Stimulated activated naive B cell treated with anti-CD40 and anti-IgM and Interleukin-4, amounts not matched to agents 10 μg/mL and 1 μg/mL and 100 μg/mL, for 72 hours (primary cell): ENCODE measurements at regions not wholly inside any gene's neighbourhood (a gene's known extent, or its start where the extent isn't known, plus 50 kb on each side); places are given as distances from the start of the nearest gene placed in this dataset.
"Not testable (repeated sequence)": the region's sequence is repeated elsewhere in the genome, so short reads cannot be mapped to it uniquely, and the experiment has no call there.

Experiments
- ATAC-seq, 2 donors: fragments of 150-1000 bp; cut with Tn5 transposase; replicated peaks; 2 replicates each; pipeline ENCODE4 v1.10.0; 2021; ENCODE audit warnings: moderate library complexity in 1 of 2
- DNase-seq: peaks from one replicate; pipeline ENCODE4 v3.0.0; 2021
- H3K27ac Mint-ChIP-seq: one replicate; pipeline ENCODE4 v1.8.0; 2022; ENCODE audit warnings: mild to moderate bottlenecking, mixed read lengths
- H3K27me3 Mint-ChIP-seq, 2 donors: one replicate each; pipeline ENCODE4 v1.8.0; 2022; ENCODE audit warnings: mixed read lengths in 2 of 2
- H3K36me3 Mint-ChIP-seq, 2 donors: one replicate each; pipeline ENCODE4 v1.8.0; 2022; ENCODE audit warnings: mixed read lengths in 2 of 2, mild to moderate bottlenecking in 1 of 2
- H3K4me1 Mint-ChIP-seq, 2 donors: one replicate each; pipeline ENCODE4 v1.8.0; 2022; ENCODE audit warnings: mixed read lengths in 2 of 2, mild to moderate bottlenecking in 1 of 2
- H3K4me3 Mint-ChIP-seq, 2 donors: one replicate each; pipeline ENCODE4 v1.8.0; 2022; ENCODE audit warnings: mild to moderate bottlenecking in 2 of 2, mixed read lengths in 2 of 2, moderate library complexity in 1 of 2
- H3K9me3 Mint-ChIP-seq, 2 donors: one replicate each; pipeline ENCODE4 v1.8.0; 2022; ENCODE audit warnings: mixed read lengths in 2 of 2, mild to moderate bottlenecking in 1 of 2

- H3K4me1 Mint-ChIP-seq, H3K27me3 Mint-ChIP-seq, H3K4me3 Mint-ChIP-seq, H3K36me3 Mint-ChIP-seq, H3K9me3 Mint-ChIP-seq, DNase-seq, H3K27ac Mint-ChIP-seq, ATAC-seq: not testable (repeated sequence)
Measured at GRCh38 chr14:27817746-27818430, 948.7 kb upstream of the FOXG1 start.

DNA sequence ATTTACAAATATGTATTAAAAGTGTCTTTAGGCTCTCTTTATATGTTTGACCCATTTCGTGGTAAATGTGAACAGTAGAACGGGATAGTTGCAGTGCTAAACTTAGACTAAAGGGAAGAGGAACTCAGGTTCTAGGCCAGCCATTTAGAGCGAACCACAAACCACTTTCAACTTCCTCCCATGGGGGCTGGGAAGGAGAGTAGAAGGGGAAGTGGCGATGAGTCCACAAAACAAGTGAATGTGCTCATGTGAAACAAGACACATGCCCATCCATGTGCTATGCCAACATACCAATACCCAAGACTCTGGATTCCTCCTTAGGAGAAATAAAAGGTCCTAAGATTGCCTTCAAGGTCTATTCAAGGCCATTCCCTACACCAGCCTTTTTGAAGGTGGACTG lies 940.4 kb upstream of the FOXG1 start:
- not testable (repeated sequence) for H3K27ac Mint-ChIP-seq, H3K4me3 Mint-ChIP-seq, H3K36me3 Mint-ChIP-seq, H3K27me3 Mint-ChIP-seq, ATAC-seq
- Mint-ChIP-seq H3K9me3 (peaks cover 0 to 11% of the 10 kb centered on the region in 2 donors), H3K4me1 (peaks cover 2 to 11% of the 10 kb centered on the region in 2 donors)
- DNase-seq, result peak; percentile 14

DNA sequence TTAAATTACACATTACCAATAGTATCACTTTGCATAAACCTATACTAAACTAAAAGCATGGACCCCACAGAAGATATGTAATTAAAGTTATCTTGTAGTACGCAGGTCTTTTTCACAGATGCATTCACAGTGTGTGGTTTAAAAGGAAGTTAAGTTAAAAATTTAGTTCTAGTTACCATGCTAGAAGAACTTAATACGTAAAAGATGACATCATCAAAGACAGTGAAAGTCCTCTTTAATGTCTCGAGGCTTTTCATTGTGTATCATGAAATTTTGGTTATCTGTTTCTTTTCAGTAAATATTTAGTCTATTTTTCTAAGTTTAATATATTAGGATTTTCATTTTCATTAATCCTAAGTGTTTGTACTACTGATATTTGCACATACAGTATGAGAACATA lies 934.6 kb upstream of the FOXG1 start:
- DNase-seq, H3K36me3 Mint-ChIP-seq: not testable (repeated sequence)

GRCh38 chr14:27833001-27833400 lies 933.6 kb upstream of the FOXG1 start:
- not testable (repeated sequence) for H3K36me3 Mint-ChIP-seq, H3K27ac Mint-ChIP-seq, H3K4me1 Mint-ChIP-seq, H3K4me3 Mint-ChIP-seq, DNase-seq, ATAC-seq, H3K9me3 Mint-ChIP-seq, H3K27me3 Mint-ChIP-seq

More for the DNA sequence above, 934.6 kb upstream of the FOXG1 start:
- H3K27ac Mint-ChIP-seq, ATAC-seq, H3K9me3 Mint-ChIP-seq, H3K4me1 Mint-ChIP-seq, H3K4me3 Mint-ChIP-seq, H3K27me3 Mint-ChIP-seq: not testable (repeated sequence)

DNA sequence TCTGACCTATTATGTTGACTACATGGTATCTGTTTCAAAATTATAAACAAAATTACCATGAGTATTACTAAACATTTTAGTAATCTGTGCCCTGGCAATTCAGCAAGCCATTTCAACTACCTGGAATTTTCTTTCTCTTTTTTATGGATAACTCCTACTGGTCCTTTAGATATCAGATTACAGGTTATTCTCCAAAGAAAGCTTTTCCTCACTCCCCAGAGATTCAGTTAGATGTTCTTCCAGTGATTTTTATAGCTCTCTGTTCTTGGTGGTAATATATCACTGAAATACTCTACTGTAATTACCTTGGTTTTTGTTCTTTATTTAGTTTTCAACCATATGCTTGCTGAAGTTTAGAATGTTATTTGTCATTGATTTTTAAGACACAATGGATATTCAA lies 930.2 kb upstream of the FOXG1 start:
- H3K9me3 Mint-ChIP-seq, result no peaks in the 10 kb centered on the region
- H3K4me3 Mint-ChIP-seq, result no peak overlapping the region
- no peak for DNase-seq
- ATAC-seq, result no peak
- H3K36me3 Mint-ChIP-seq, result no peaks in the 10 kb centered on the region
- H3K27ac Mint-ChIP-seq, result no peak overlapping the region
- no peaks in the 10 kb centered on the region for H3K27me3 Mint-ChIP-seq
- H3K4me1 Mint-ChIP-seq, result no peaks in the 10 kb centered on the region

DNA sequence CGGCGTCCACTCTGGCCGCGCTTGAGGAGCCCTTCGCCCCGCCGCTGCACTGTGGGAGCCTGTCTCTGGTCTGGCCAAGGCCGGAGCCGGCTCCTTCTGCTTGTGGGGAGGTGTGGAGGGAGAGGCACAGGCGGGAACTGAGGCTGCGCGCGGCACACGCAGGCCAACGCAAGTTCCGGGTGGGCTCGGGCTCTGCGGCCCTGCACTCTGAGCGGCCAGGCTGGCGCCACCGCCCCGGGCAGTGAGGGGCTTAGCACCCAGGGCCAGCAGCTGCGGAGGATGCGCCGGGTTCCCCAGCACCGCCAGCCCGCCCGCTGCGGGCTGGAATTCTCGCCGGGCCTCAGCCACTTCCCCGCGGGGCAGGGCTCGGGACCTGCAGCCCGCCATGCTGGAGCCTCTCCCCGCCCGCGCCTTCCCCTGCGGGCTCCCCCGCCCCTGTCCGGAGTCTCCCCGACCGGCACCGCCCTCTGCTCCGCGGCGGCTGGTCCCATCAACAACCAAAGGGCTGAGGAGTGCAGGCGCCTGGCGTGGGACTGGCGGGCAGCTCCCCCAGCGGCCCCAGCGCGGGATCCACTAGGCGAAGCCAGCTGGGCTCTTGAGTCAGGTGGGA lies 921.2 kb upstream of the FOXG1 start:
- H3K27me3 Mint-ChIP-seq, result no peaks in the 10 kb centered on the region
- DNase-seq, result no peak
- no peak overlapping the region for H3K4me3 Mint-ChIP-seq
- no peaks in the 10 kb centered on the region for H3K36me3 Mint-ChIP-seq
- H3K9me3 Mint-ChIP-seq, result peaks cover 3 to 4% of the 10 kb centered on the region in 2 donors
- no peak for ATAC-seq
- no peaks in the 10 kb centered on the region for H3K4me1 Mint-ChIP-seq
- H3K27ac Mint-ChIP-seq, result no peak overlapping the region

- Mint-ChIP-seq H3K27me3 (no peaks in the 10 kb centered on the region), H3K36me3 (no peaks in the 10 kb centered on the region), H3K9me3 (peaks cover 3 to 4% of the 10 kb centered on the region in 2 donors), H3K4me1 (no peaks in the 10 kb centered on the region), H3K27ac (no peak overlapping the region), H3K4me3 (no peak overlapping the region)
- ATAC-seq, result no peak
- DNase-seq, result no peak
Measured at GRCh38 chr14:27845902-27846301, 920.7 kb upstream of the FOXG1 start.

DNA sequence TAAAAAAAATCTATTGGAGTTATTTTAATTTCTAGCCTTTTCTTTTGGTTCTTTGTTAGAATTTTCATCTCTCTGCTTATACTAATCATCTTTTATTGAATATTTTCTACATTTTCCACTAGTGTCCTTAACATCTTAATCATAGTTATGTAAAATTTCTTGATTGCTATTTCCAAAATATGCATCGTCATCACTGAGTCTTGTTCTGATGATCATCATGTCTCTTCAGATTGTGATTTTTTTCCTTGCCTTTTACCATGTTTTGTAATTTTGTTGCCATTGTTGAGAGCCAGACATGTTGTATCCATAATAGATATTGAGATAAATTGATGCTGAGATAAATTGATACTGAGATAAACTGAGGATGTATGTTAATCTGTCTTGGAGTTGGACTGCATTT lies 919.1 kb upstream of the FOXG1 start:
- not testable (repeated sequence) for H3K4me3 Mint-ChIP-seq, ATAC-seq, H3K36me3 Mint-ChIP-seq, H3K27me3 Mint-ChIP-seq, DNase-seq, H3K4me1 Mint-ChIP-seq, H3K9me3 Mint-ChIP-seq, H3K27ac Mint-ChIP-seq

- not testable (repeated sequence) for H3K36me3 Mint-ChIP-seq, ATAC-seq, H3K27ac Mint-ChIP-seq, H3K27me3 Mint-ChIP-seq, DNase-seq, H3K4me3 Mint-ChIP-seq, H3K4me1 Mint-ChIP-seq
- peaks cover 8 to 11% of the 10 kb centered on the region in 2 donors for H3K9me3 Mint-ChIP-seq
Measured at GRCh38 chr14:27849193-27849592, 917.4 kb upstream of the FOXG1 start.

DNA sequence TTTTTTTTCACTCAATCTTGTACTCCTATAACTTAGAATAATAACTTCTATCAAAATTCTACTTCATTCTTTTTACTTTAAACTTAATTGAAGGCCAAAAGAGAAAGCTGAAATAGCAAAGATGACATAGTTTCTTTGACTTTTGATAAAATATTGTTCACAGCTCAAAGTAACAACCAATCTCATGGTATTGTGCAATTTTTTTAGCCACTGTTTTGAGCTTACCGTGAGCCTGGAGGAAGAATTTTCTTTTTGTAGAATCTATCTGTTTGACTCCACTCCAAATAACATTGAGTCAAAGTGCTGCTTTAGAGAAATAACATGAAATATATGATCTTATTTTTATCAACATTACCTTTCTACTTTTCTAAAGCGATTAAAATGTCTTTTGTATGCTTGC lies 903.9 kb upstream of the FOXG1 start:
- Mint-ChIP-seq H3K27me3 (no peaks in the 10 kb centered on the region), H3K9me3 (peaks cover 0 to 5% of the 10 kb centered on the region in 2 donors), H3K4me1 (no peaks in the 10 kb centered on the region), H3K4me3 (no peak overlapping the region), H3K36me3 (no peaks in the 10 kb centered on the region), H3K27ac (no peak overlapping the region)
- ATAC-seq (no peak), DNase-seq (no peak)

GRCh38 chr14:27863166-27863565 lies 903.4 kb upstream of the FOXG1 start:
- Mint-ChIP-seq H3K36me3 (no peaks in the 10 kb centered on the region), H3K4me1 (no peaks in the 10 kb centered on the region), H3K27me3 (no peaks in the 10 kb centered on the region), H3K9me3 (peaks cover 0 to 5% of the 10 kb centered on the region in 2 donors), H3K4me3 (no peak overlapping the region), H3K27ac (no peak overlapping the region)
- ATAC-seq (no peak), DNase-seq (no peak)

GRCh38 chr14:27881063-27881462 lies 885.5 kb upstream of the FOXG1 start:
- DNase-seq (no peak), ATAC-seq (no peak)
- Mint-ChIP-seq H3K4me3 (no peak overlapping the region), H3K9me3 (peaks cover 11 to 12% of the 10 kb centered on the region in 2 donors), H3K27me3 (no peaks in the 10 kb centered on the region), H3K36me3 (no peaks in the 10 kb centered on the region), H3K4me1 (no peaks in the 10 kb centered on the region), H3K27ac (no peak overlapping the region)

- H3K9me3 Mint-ChIP-seq, result peaks cover 11 to 12% of the 10 kb centered on the region in 2 donors
- no peaks in the 10 kb centered on the region for H3K36me3 Mint-ChIP-seq
- ATAC-seq (no peak), DNase-seq (no peak)
- H3K27me3 Mint-ChIP-seq, result no peaks in the 10 kb centered on the region
- no peak overlapping the region for H3K4me3 Mint-ChIP-seq
- no peaks in the 10 kb centered on the region for H3K4me1 Mint-ChIP-seq
- no peak overlapping the region for H3K27ac Mint-ChIP-seq
Measured at GRCh38 chr14:27881646-27882045, 884.9 kb upstream of the FOXG1 start.

DNA sequence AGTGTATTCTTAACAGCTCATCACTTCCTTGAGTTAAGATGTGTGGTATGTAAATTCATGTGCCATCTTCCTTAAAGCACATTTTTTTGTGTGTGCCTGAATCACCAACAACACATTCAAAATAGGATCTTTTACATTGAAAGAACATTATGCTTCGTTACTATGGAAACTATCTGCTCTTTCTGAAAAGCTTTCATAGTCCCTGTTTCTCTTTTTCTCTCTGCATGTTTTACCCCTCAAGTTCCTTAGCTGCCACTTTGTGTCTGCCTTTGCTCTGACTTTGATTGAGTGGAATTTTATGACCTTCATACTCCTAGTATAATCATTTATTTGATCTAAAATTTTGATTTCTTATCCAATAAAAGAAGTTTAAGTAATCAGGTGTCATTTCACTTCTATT lies 880.3 kb upstream of the FOXG1 start:
- Mint-ChIP-seq H3K9me3 (peaks cover 3 to 5% of the 10 kb centered on the region in 2 donors), H3K27ac (no peak overlapping the region), H3K4me1 (no peaks in the 10 kb centered on the region), H3K36me3 (no peaks in the 10 kb centered on the region), H3K27me3 (no peaks in the 10 kb centered on the region), H3K4me3 (no peak overlapping the region)
- DNase-seq (no peak), ATAC-seq (no peak)

- no peak overlapping the region for H3K27ac Mint-ChIP-seq
- peaks cover 0 to 3% of the 10 kb centered on the region in 2 donors for H3K9me3 Mint-ChIP-seq
- no peaks in the 10 kb centered on the region for H3K27me3 Mint-ChIP-seq
- H3K4me1 Mint-ChIP-seq, result no peaks in the 10 kb centered on the region
- no peaks in the 10 kb centered on the region for H3K36me3 Mint-ChIP-seq
- H3K4me3 Mint-ChIP-seq, result no peak overlapping the region
- no peak for DNase-seq
- ATAC-seq, result no peak
Measured at GRCh38 chr14:27890259-27890658, 876.3 kb upstream of the FOXG1 start.
